Suppressor macrophage treated with lipopolysaccharide for 4 hours (primary cell): ENCODE measurements at regions not wholly inside any gene's neighbourhood (a gene's known extent, or its start where the extent isn't known, plus 50 kb on each side); places are given as distances from the start of the nearest gene placed in this dataset.

ENCODE experiments used
- DNase-seq: peaks from one replicate; pipeline ENCODE4 v3.0.0-alpha.2; 2020

DNA sequence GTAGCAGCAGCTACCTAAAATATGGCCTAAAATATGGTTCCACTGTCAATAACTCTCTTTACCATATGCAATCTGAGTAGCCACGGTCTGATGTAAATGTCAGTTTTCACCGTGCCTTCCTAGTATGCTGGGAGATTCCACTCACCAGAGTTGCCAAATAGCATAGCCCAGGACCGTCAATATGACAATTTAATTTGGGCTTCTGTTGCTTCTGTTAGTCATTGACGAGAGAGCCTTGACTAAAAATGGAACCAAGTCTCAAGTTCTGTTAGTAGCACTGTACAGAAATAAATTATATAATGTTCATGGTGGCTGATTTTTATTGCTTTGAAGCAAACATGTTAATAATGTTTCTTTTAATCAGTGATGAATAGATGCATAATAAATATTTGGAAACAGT lies 348.4 kb downstream of the BCAT1 start:
- peak; percentile 84 for DNase-seq

DNA sequence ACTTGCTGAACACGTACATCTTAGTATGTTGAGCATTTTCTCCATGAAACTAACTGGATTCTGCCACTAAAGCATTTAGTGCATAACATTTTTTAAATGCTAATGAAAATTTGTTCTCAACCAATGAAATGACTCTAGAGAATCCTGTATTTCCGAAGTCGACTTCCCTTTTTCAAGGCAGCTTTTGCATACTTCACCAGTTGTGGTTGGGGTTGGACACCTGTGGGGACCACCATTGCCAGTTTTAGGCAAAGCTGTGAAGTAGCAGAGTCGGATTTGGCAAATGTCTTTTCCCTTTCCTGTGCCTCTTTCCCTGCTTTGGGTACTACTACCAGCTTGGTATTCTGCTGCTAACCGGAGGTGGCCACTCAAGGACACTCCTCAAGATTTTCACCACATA lies 349.2 kb downstream of the BCAT1 start:
- DNase-seq = no peak

DNA sequence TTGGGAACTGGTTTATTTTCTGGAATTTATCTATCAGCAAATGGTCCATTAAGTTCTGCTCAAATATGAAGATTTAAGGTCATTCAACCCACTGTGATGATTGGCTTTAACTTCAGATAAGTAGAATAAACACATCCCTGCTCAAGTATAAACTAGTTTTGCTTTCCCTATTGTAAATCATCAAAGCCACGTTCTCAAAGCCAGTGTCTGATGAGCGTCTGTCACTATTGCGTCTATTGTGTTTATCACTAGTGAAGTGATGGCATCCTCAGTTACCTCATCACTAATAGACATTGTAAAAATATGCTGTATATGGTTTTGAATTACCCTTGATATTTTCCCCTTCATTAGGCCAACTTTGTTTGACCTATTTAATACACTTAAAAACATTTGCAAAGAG lies 351.3 kb downstream of the BCAT1 start:
- peak; percentile 42 for DNase-seq

DNA sequence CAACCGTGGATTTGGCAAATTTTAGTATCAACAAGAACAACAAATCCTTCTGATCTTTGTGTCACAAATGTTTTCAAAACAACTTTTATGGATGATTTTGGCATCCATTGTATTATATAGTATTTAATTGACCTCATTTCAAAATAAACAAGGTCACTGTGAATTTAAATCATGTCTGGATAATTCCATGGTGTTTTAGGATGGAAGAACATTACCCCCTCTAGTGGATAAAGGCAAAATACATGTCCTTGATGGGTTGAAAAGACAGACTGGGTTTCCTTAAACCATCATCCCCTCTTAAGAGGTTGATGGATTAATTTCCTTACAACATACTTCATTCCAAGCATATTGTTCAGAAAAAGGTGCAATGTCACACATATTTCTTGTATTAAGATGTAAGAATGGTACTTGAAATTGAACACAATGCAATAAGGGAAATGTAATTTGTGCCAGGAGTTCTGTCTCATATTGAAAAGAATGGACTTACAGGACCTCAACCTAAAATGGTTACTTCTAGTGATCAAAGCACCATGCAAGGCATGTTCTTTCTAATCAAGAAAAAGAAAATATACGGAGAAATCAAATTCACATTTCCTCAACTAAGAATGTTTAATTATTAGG lies 352.0 kb downstream of the BCAT1 start:
- peak; percentile 64 for DNase-seq

DNA sequence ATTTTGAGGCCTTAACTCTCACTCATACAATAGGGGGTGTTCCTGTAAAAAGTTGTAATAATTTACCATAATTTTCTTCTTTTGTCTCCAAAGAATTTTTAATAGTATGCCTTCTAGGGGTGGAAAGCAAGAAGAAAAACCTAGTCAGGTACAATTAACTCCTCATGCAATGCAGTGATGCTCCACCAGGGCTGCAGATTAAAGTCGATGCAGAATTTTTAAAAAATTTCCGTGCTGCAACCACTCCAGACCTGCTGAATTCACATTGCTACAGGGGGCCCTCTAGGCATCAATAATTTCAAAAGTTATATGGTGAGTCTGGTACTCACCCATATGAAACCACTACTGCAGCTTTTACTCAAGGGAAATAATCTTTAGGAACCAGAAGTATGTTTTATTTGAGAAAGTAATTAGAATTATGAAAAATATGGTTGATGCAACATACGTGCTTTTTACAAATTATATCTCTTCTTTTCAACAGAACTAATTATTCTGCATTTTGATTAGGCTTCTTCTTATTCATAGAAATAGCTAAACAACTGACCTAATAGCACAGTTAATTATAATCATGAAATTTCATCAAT lies 353.2 kb downstream of the BCAT1 start:
- no peak for DNase-seq

DNA sequence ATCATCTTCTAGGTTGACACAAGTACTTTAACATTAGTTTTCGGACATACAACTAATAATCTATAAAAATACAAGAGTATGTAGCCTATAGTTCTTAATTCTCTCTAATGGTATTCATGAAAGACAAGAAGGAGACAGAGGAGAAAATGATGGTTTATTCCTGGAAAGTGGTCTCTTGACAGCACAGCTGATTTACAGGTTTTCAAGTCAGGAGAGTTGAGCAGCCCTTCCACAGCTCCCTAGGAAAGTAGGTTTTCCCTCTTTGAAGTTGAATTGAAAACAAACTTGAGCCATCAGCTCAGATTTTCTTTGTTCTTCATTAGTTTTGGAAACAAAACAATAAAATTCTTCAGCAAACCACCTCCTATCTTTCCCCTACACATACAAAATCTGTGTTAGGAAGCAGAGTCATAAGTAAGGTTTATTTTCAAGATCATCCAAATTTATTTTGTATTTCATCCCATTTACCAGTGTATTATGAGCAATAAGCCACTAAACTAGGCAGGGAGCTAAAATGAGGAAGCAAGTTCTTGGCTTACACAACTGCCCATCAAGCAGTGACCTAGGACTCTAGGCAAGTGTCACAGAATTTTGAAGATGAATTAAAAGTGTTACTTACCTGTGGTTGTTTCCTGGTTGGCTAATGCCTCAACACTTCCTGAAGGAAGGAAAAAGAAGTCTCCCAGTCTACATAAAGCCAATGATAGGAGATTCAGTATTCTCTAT lies 357.0 kb downstream of the BCAT1 start:
- DNase-seq = peak; percentile 67

DNA sequence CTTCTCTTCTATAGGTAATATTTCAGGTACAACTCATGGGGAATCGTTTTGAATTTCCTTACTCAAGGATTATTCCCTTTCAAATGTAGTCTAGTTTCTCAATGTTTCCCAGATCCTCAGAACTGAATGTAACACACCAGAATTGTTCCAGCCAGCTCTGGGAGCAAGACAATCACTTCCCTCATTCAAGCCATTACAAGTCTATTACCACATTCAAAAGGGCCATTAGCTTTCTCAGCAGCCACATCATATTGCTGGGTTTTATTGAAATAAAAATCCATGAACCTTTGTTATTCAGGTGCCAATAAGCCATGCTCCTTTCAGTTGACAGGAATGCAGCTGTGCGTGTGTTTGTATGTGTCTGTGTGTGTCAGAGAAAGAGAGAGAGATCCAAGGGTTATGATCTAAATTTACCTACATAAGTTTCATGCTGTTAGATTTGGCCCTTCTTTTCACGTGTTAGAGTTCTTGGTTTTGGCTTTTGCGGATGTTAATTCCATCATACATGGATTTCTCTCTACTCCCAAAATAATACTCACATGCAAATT lies 357.7 kb downstream of the BCAT1 start:
- no peak for DNase-seq

DNA sequence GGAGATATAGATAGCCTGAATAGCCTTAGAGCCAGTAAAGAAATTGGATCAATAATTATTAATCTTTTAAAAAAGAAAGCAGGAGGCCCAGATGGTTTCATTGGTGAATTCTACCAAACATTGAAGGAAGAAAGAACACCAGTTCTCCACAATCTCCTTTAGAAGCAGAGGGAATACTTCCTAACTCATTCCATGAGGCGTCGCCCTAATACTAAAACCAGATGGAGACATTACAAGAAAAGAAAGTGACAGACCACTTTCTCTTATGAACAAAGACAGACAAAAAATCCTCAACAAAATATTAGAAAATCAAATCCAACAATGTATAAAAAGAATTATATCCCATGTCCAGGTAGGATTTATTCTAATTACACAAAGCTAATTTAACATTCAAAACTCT lies 362.6 kb downstream of the BCAT1 start:
- DNase-seq = no peak

DNA sequence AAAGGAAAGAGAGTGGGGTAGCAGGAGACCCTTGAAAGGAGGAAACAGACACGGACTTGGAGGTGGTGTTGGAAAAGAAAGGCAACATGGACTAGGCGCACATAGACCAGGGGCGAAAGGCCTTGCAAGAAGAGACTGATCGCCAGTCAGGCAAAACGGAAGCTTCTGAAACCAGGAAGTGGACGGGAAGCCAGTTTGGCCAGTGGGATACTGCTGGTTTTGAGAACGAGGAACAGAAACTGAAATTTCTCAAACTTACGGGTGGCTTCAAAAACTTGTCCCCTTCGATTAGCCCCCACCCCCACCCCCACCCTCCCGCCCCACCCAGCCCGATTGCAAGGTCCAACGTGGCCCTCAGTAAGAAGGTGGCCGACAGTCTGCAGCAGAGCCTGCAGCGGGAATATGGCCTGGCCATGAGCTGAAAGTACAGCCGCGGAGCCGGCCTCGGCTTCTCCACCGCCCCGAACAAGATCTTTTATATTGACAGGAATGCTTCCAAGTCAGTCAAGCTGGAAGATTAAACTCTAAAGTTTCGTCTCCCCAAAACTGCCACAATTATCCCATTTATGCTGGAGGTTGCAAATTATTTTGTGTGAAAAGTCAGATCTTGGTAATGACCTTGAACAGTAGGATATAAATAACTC lies 364.7 kb downstream of the BCAT1 start:
- DNase-seq = peak; percentile 57

DNA sequence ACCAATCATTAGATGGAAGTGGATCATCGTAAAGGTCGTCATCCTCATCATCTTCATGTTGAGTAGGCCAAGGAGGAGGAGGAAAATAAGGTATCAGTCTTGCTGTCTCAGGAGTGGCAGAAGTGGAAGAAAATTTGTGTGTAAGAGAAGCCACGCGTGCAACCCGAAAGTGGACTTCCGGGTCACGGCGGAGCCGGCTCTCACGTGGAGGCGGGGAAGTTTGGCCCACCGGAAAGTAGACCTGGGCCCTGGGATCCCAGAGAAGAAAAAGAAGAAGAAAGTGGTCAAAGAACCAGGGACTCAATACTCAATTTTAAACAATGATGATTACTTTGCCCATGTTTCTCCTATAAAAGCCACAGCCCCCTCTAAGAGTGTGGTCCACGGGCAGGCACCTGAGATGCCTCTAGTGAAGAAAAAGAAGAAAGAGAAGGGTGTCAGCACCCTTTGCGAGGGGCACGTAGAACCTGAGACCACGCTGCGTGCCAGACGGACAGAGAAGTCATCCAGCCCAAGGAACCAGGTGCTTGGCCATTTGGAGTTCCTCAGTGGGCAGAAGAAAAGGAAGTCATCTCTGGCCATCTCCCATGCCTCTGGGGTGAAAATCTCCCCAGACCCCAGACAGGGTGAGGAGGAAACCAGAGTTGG lies 365.8 kb downstream of the BCAT1 start:
- no peak for DNase-seq

DNA sequence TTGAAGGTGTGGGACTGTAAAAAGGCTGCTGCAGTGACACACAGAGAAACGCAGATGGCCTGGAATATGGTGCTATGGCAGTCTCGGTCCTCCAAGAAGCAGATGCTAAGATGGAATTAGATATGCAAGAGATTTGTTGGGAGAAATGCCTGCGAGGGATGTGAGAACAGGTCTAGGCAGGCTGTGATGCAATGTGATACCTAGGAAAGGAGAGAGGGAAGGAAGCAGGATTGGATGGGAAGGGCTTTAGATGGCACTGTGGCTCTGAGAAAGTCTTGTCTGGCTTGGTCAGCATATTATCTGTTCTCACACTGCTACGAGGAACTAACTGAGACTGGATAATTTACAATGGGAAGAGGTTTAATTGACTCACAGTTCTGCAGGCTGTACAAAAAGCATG lies 374.4 kb downstream of the BCAT1 start:
- no peak for DNase-seq

DNA sequence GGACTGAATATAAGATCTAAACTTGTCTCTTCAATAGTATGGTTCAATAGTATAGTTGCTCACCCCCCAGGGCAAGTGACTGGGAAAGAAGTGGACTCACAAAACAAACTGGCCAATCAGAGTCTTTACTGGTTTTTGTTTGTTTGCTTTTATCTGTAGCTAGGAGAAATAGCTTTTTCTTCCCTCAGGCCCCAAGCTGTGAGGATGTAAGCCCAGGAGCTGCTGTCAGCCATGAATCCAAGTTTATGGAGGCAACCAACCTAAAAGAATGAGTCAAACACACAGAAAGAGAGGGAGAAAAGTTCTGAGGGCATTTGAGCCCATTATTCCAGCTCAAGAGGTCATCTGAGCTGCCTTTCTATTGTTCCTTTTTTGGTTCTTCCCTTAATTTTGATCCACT lies 375.3 kb downstream of the BCAT1 start:
- no peak for DNase-seq

DNA sequence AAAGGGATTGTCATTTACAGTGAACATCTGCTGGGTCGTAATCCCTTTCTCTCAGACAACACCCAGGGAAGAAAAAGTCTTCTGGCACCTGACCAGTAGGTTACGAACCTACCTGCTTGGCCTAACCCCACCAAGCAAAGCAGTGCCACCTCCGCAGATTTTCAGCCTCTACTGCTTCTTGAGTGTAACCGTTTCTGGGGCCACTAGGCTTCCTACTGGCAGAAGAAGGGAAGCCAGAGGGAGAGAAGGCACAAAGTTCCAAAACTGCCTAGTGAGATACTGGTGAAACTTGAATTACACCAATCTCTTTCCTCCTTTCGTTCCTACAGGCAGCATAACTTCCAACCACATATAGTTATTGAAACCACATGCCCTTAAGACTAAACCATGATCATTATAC lies 383.6 kb downstream of the BCAT1 start:
- DNase-seq = no peak

DNA sequence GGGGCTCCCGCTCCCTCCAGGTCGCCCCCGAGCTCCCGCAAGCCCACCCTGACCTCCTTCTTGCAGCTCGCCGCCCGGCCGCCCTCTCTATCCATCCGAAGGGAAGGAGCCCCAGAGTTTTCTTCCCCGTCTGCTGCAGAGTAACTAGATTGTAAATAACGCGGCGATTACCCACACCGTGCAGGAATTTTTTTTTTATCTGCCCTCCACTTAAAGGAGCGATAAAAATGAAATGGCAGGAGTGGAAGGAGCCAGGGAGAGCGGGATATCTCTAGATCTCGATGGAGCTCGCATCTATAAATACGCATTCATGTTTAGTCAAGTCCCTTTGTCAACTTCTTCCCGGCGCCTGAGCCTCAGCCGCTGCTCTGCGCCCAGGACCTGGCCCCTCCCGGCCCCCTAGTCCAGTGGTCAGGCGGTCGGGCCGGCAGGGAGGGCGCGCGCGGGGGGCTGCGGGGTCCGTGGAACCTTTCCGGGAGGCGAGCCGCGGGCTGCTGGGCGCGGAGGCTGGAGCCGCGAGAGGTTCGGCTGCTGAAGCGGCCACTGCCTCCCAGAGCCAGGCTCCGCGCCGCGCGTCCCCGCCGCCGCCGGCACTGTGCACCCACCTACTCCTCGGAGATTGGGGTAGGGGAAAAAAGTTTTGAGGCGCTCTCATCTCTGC lies 386.0 kb downstream of the BCAT1 start:
- peak; percentile 40 for DNase-seq

DNA sequence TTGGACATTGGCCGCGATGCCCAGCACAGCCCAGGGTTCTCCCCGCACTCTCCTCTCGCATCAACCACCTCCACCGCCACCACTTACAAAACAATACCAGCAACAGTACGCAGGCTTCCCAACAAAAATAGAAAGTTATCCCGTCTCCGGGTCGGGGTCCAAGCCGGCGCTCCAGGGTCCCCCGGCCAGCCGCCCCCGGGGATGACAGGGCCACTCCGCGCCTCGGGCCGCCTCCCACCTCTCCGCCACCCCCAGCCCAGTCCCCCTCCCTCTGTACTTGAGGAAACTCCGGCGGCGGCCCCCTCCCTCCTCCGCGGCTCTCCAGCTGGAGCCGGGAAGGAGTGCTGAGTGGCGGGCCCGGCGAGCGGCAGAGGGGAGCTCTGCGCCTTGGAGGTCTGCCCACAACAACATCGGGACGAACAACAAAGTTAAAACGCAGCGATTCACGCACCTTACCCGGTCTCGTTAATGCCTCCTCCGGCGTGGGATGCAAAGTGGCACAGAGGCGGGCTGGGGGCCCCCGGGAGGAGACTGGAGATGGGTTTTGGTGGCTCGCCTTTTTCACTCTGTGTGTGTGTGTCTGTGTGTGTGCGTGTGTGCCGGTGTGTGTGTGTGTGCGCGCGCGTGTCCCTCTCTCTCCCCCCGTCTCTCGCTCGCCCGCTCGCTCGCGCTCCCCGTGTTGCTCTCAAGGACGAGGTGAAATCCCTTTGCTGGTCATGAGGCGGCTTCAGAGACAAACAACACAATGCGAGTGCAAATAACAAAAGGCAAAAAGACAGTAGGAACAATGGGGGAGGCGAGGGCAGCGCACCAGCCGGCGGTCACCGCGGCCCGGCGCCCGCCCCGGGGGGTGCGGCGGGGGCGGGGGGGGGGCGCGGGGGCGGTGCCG lies 386.8 kb downstream of the BCAT1 start:
- peak; percentile 50 for DNase-seq

DNA sequence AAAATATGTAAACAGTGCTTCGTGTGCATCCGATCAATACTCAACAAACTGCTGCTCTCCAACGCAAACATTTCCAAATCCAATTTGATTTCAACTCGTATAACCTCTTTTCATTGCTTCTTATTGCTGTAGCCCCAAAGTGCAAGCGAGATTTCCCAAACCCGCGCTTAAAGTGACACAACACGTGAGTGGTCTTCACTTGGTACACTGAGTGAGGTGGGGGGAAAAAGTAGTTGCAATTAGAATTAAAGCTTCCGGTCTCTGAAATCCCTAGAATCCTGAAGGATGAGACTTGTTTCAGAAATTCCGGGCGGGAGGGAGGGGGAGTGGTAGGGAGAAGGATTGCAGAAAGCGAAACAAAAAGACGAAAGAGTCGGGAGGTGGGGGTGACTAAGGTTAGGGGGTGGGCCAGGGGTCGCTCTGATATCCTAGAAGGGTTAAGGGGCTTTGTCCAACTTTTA lies 387.5 kb downstream of the BCAT1 start:
- DNase-seq = no peak

DNA sequence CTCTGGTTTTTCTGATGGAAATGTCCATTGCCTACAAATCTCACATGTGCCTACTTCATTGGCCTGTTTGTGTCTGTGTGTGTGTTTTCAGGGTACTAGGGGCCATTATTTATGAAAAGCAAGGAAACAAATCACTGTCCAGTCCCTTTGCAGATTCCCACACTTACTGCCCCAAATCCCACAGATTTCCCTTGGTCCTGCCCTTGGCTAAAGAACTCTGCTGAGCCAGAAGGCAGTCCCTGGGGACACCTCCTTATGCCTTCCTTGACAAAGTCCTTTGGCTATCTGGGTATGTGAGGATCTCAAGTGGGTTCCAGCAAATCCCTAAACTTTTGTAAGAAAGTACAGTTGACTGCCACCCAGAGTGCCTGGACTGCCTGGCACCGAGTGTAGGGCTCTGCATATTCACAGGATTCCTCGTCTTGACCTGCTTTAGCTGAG lies 388.1 kb downstream of the BCAT1 start:
- peak; percentile 4 for DNase-seq

DNA sequence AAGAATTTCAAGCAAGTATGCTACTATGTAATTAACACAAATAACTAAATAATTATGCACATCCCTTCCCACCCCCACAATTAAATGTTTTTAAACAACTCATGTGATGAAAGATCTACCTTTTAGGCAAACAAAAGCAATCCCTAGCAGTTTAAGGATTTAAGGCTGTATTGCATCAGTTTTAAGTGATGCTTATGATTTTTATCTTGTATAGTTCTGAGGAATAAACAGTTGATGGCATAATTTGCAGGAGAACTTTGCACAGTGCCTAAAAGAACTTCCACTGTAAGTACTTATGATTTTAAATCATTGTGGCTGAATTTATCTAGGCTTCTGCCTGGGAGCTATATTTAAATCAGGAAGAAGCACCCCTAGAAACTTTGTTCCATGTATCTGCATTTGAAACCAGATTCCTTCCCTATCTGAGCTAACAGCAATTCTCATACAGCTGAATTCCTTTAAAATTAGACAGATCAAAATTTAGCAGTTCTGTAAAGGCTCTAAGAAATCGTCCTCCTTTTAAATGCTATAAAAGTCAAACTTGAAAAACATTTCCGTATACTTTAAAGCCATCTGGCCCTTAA lies 388.6 kb downstream of the BCAT1 start:
- DNase-seq = no peak

DNA sequence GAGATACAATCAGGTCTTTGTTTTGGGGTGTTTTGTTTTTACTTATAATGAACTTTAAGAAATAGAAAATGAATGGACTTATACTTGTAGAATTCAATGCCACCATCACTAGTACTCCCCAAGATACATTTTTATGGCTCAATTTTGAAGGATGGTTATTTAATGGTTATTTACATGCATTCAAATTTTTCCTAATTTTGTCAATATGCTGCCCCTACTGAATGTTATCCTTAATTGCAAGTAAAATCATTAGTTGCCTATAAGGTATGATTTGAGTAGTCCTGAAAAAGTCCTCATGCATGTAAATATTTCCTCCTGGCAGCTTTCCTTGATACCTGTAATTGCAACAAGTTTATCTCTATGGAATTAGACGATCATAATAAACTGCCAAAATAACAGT lies 391.2 kb downstream of the BCAT1 start:
- DNase-seq = no peak

DNA sequence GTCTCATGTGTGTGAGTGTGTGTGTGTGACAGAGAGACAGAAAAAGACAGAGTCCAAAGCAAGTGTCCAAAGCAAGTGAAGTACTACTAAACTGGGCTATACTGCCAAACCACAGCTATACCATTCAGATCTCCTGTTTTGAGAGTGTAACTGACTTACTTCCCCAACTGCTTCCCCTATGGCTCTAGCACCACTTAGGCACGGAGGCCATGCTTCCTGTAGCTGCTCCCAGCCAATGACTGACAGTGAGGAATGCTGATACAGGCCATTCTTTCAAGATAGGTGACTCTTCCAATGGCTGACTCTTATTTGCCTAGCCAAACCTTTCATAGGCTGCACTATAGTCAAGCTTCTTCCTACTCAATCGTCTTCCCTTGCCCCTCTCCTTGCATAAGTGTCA lies 393.2 kb downstream of the BCAT1 start:
- peak; percentile 8 for DNase-seq
